ENCODE measurements at regions not wholly inside any gene's neighbourhood (a gene's known extent, or its start where the extent isn't known, plus 50 kb on each side); places are given as distances from the start of the nearest gene placed in this dataset.

GRCh38 chr4:23224684-23225420, 532.1 kb downstream of the GBA3 start:
- no peak overlapping the region for H3K27ac ChIP-seq
- no peak overlapping the region for H3K4me3 ChIP-seq

GRCh38 chr4:23220911-23221310, 528.2 kb downstream of the GBA3 start:
- no peak overlapping the region for H3K4me3 ChIP-seq
- no peak overlapping the region for H3K27ac ChIP-seq

GRCh38 chr4:23219779-23220408, 527.2 kb downstream of the GBA3 start:
- H3K27ac ChIP-seq: no peak overlapping the region

GRCh38 chr4:23213198-23213597, 520.5 kb downstream of the GBA3 start:
- no peak overlapping the region for H3K27ac ChIP-seq
- H3K4me3 ChIP-seq: no peak overlapping the region

More at GRCh38 chr4:23219779-23220408, 527.2 kb downstream of the GBA3 start:
- H3K4me3 ChIP-seq: no peak overlapping the region

- Histone ChIP-seq H3K27ac (no peak overlapping the region), H3K4me3 (no peak overlapping the region)
Measured at GRCh38 chr4:23212558-23212957, 519.8 kb downstream of the GBA3 start.

- Histone ChIP-seq H3K4me3 (no peak overlapping the region), H3K27ac (no peak overlapping the region)
Measured at GRCh38 chr4:23207059-23207458, 514.3 kb downstream of the GBA3 start.

- H3K27ac ChIP-seq: no peak overlapping the region
Measured at GRCh38 chr4:23202712-23203247, 510.0 kb downstream of the GBA3 start.

GRCh38 chr4:23194751-23195150, 502.0 kb downstream of the GBA3 start:
- no peak overlapping the region for H3K4me3 ChIP-seq
- no peak overlapping the region for H3K27ac ChIP-seq

More at GRCh38 chr4:23202712-23203247, 510.0 kb downstream of the GBA3 start:
- H3K4me3 ChIP-seq: no peak overlapping the region

- H3K4me3 ChIP-seq: no peak overlapping the region
- no peak overlapping the region for H3K27ac ChIP-seq
Measured at GRCh38 chr4:23174179-23174578, 481.4 kb downstream of the GBA3 start.

GRCh38 chr4:23171976-23172375, 479.2 kb downstream of the GBA3 start:
- no peak overlapping the region for H3K4me3 ChIP-seq
- H3K27ac ChIP-seq: no peak overlapping the region

GRCh38 chr4:23169608-23170311, 477.0 kb downstream of the GBA3 start:
- no peak overlapping the region for H3K27ac ChIP-seq

GRCh38 chr4:23166919-23167318, 474.2 kb downstream of the GBA3 start:
- H3K4me3 ChIP-seq: no peak overlapping the region
- no peak overlapping the region for H3K27ac ChIP-seq

More at GRCh38 chr4:23169608-23170311, 477.0 kb downstream of the GBA3 start:
- no peak overlapping the region for H3K4me3 ChIP-seq

- no peak overlapping the region for H3K27ac ChIP-seq
- no peak overlapping the region for H3K4me3 ChIP-seq
Measured at GRCh38 chr4:23166407-23166806, 473.7 kb downstream of the GBA3 start.

- no peak overlapping the region for H3K27ac ChIP-seq
- no peak overlapping the region for H3K4me3 ChIP-seq
Measured at GRCh38 chr4:23165669-23166068, 472.9 kb downstream of the GBA3 start.

- Histone ChIP-seq H3K4me3 (no peak overlapping the region), H3K27ac (no peak overlapping the region)
Measured at GRCh38 chr4:23163647-23164436, 471.1 kb downstream of the GBA3 start.

- Histone ChIP-seq H3K27ac (no peak overlapping the region), H3K4me3 (no peak overlapping the region)
Measured at GRCh38 chr4:23162275-23162674, 469.5 kb downstream of the GBA3 start.

- no peak overlapping the region for H3K27ac ChIP-seq
- H3K4me3 ChIP-seq: no peak overlapping the region
Measured at GRCh38 chr4:23161787-23162186, 469.1 kb downstream of the GBA3 start.

GRCh38 chr4:23153076-23153475, 460.3 kb downstream of the GBA3 start:
- Histone ChIP-seq H3K27ac (no peak overlapping the region), H3K4me3 (no peak overlapping the region)

- H3K4me3 ChIP-seq: no peak overlapping the region
- H3K27ac ChIP-seq: no peak overlapping the region
Measured at GRCh38 chr4:23149815-23150214, 457.1 kb downstream of the GBA3 start.

- Histone ChIP-seq H3K27ac (no peak overlapping the region), H3K4me3 (no peak overlapping the region)
Measured at GRCh38 chr4:23144707-23145106, 452.0 kb downstream of the GBA3 start.
